HepG2 (cell line): ENCODE measurements at regions not wholly inside any gene's neighbourhood (a gene's known extent, or its start where the extent isn't known, plus 50 kb on each side); places are given as distances from the start of the nearest gene placed in this dataset.

Source experiments
- ATAC-seq: fragments of 200-7000 bp; cut with Tn5 transposase; 3 replicates; pipeline ENCODE4 v1.9.1; 2020; ENCODE audit warnings: mild to moderate bottlenecking, moderate library complexity
- BruUV-seq: library from RNA; stranded (reverse); fragments of 400-500 nt; replicated peaks from 2 replicates; lab custom pipeline; 2021; lab: Mats Ljungman, UMichigan
- CTCF ChIA-PET: fragments of 300-600 bp; formaldehyde crosslinking; extraction: SDS; loops from one replicate; lab custom pipeline; 2021; ENCODE audit warnings: low total read pairs, inconsistent platforms, low intra/inter-chr PET ratio; lab: Yijun Ruan, JAX
- POLR2A ChIA-PET: fragments of 350-600 bp; sonication (Branson Sonifier 250); formaldehyde crosslinking; loops from one replicate; lab custom pipeline; 2020; ENCODE audit warnings: antibody characterized with exemption, inconsistent platforms; lab: Yijun Ruan, JAX
- DNase-seq: peaks from one replicate; pipeline ENCODE4 v3.0.0-alpha.2; 2015; ENCODE audit warnings: low spot score
- FAIRE-seq: peaks from 3 replicates; lab custom pipeline; 2011; peaks lifted over from hg19 to GRCh38; lab: Jason Lieb, UNC
- H2AFZ ChIP-seq: one replicate; pipeline ENCODE4 v1.6.1; 2011; ENCODE audit warnings: low read length, inconsistent platforms
- H3K27ac ChIP-seq: fragments of 300-600 bp; 3 replicates; pipeline ENCODE4 v1.8.0; 2011; ENCODE audit warnings: mixed run types, mild to moderate bottlenecking, mixed read lengths, low read length, inconsistent platforms; ENCODE audit not compliant: insufficient read depth; ENCODE audit errors: extremely low read length
- H3K27me3 ChIP-seq, 2 experiments: fragments of 200-600 bp in 1 of 2; 2 replicates in 1 of 2; 3 replicates in 1 of 2; pipeline versions ENCODE4 v1.6.0 to v1.8.0; 2011; ENCODE audit warnings: low read length in 2 of 2, mild to moderate bottlenecking in 2 of 2, moderate library complexity in 2 of 2, inconsistent platforms in 1 of 2; ENCODE audit not compliant: insufficient read depth in 2 of 2, control insufficient read depth in 1 of 2
- H3K36me3 ChIP-seq, 2 experiments: fragments of 200-600 bp in 1 of 2; replicated peaks in 1 of 2; 2 replicates in 1 of 2; 3 replicates in 1 of 2; pipeline versions ENCODE4 v1.5.1 to v1.8.0; 2011; ENCODE audit warnings: low read length in 2 of 2, inconsistent platforms in 1 of 2; ENCODE audit not compliant: insufficient read depth in 2 of 2, control insufficient read depth in 1 of 2
- H3K4me1 ChIP-seq: 2 replicates; pipeline ENCODE4 v1.5.1; 2012; ENCODE audit warnings: low read length, inconsistent platforms; ENCODE audit not compliant: insufficient read depth
- H3K4me2 ChIP-seq: 2 replicates; pipeline ENCODE4 v1.6.0; 2011; ENCODE audit warnings: low read depth, low read length, inconsistent platforms
- H3K4me3 ChIP-seq, 3 experiments: fragments of 200-600 bp in 1 of 3; sonication (generic), shearing (Covaris generic) in 1 of 3; replicated peaks in 1 of 3; 2 replicates each; pipeline ENCODE4 v1.5.1; 2011 to 2016; ENCODE audit warnings: low read length in 3 of 3, inconsistent platforms in 2 of 3, low read depth in 2 of 3, mild to moderate bottlenecking in 2 of 3, control low read depth in 1 of 3, mixed read lengths in 1 of 3; ENCODE audit not compliant: insufficient read depth in 1 of 3
- H3K79me2 ChIP-seq: one replicate; pipeline ENCODE4 v1.6.1; 2011; ENCODE audit warnings: low read length, inconsistent platforms; ENCODE audit not compliant: insufficient read depth
- H3K9ac ChIP-seq: 2 replicates; pipeline ENCODE4 v1.6.0; 2011; ENCODE audit warnings: mild to moderate bottlenecking, low read depth, low read length, inconsistent platforms; ENCODE audit not compliant: insufficient read depth
- H3K9me3 ChIP-seq: 2 replicates; pipeline ENCODE4 v1.5.1; 2012; ENCODE audit warnings: mild to moderate bottlenecking, low read length
- H4K20me1 ChIP-seq: 2 replicates; pipeline ENCODE4 v1.6.0; 2011; ENCODE audit warnings: inconsistent platforms, mild to moderate bottlenecking, low read length, moderate library complexity; ENCODE audit not compliant: insufficient read depth
- AHR ChIP-seq: IDR thresholded peaks from 2 replicates; pipeline ENCODE4 v1.6.1; 2018; ENCODE audit warnings: missing genetic modification reagents, missing compliant biosample characterization
- HNRNPK ChIP-seq: fragments of 200-400 bp; formaldehyde crosslinking; IDR thresholded peaks from 2 replicates; pipeline ENCODE4 v1.6.1; 2018; ENCODE audit warnings: low read length, low read depth, moderate library complexity, mild to moderate bottlenecking; ENCODE audit not compliant: poor library complexity, severe bottlenecking
- KDM5A ChIP-seq: fragments of 200-600 bp; sonication (generic); IDR thresholded peaks from 2 replicates; pipeline ENCODE4 v1.7.0; 2018; ENCODE audit warnings: antibody characterized with exemption, mild to moderate bottlenecking, low read length, borderline replicate concordance
- MED8 ChIP-seq: sonication (generic); formaldehyde crosslinking; IDR thresholded peaks from 2 replicates; pipeline ENCODE4 v1.8.1; 2023; ENCODE audit warnings: mild to moderate bottlenecking, missing genetic modification reagents; ENCODE audit not compliant: insufficient replicate concordance
- NFYB ChIP-seq: sonication (generic); formaldehyde crosslinking; IDR thresholded peaks from 2 replicates; pipeline ENCODE4 v1.4.0; 2020; ENCODE audit warnings: missing genetic modification reagents
- PPARG ChIP-seq: conservative IDR thresholded peaks from 2 replicates; pipeline ENCODE4 v1.6.1; 2016; ENCODE audit warnings: missing biosample characterization, missing genetic modification reagents
- ZC3H13 ChIP-seq: sonication (generic); formaldehyde crosslinking; IDR thresholded peaks from 2 replicates; pipeline ENCODE4 v1.8.1; 2023; ENCODE audit warnings: mild to moderate bottlenecking, missing genetic modification reagents, moderate library complexity
- ZMYM2 ChIP-seq: sonication (generic); formaldehyde crosslinking; IDR thresholded peaks from 2 replicates; pipeline ENCODE4 v1.8.0; 2022; ENCODE audit warnings: mild to moderate bottlenecking, missing genetic modification reagents
- ZNF547 ChIP-seq: sonication (generic); formaldehyde crosslinking; IDR thresholded peaks from 2 replicates; pipeline ENCODE4 v1.5.1; 2020; ENCODE audit warnings: mild to moderate bottlenecking, missing genetic modification reagents
- ZNF766 ChIP-seq: sonication (generic); formaldehyde crosslinking; IDR thresholded peaks from 2 replicates; pipeline ENCODE4 v1.5.0; 2020; ENCODE audit warnings: missing genetic modification reagents, borderline replicate concordance
- WGBS: methylation state at CpG from one replicate; pipeline ENCODE4 v1.1.6; 2017; ENCODE audit warnings: low lambda C conversion rate; 5-methylcytosine and 5-hydroxymethylcytosine counted together
- in situ Hi-C: cut with HindIII; loops from 2 replicates; pipeline ENCODE4 v1.10.0; 2017; ENCODE audit warnings: low pct_unique_long_range_greater_than_20kb; ENCODE audit not compliant: extremely low pct_ligation_motif_present
- intact Hi-C: fragments of 100-400 bp; cut with micrococcal nuclease; formaldehyde crosslinking; loops from one replicate; pipeline ENCODE4 v1.10.0; 2022; ENCODE audit not compliant: unreplicated experiment
- TF ChIP-seq, protein P1 (sequence below): sonication (generic); formaldehyde crosslinking; IDR thresholded peaks from 2 replicates; pipeline ENCODE4 v1.4.0; 2020; ENCODE audit warnings: missing genetic modification reagents, borderline replicate concordance
- TF ChIP-seq, protein P2 (sequence below): sonication (generic); formaldehyde crosslinking; IDR thresholded peaks from 2 replicates; pipeline ENCODE4 v1.8.1; 2023; ENCODE audit warnings: missing genetic modification reagents, mild to moderate bottlenecking, borderline replicate concordance

DNA sequence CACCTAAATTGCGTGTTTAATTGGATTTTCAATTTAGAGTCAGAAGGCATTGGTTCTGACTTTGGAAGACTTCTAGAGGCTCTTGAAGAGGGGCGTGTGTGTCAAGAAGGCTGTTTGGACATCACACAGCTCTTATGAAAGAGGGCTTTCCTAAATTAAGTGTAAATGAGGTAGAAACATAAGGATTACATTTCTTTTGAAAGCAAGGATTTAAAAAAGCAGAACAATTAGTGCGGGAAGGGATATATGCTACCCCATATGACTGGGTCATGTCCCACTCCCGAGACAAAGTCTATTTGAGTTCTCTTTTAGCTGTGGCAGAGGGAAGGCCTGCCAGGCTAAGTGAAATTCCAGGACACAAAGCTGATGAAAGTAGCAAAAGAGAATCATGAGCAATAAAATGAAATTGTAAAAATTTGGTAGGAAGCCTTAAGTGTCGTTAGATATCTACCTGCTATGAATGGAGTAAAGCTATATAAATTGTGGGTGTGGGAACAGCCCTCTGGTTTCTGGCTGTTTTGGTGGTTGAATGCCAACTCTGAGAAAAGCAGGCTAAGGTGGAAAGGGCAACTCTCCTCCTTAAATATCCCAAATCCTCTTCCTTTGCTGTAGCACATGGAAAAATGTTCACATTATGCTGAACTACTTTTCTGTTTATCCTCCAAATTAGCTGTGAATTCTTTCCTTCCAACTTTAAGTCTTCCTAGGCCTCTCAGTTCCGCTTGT, 100.6 kb upstream of the TSC22D2 start:
- H3K9me3 ChIP-seq, result no peaks in the 10 kb centered on the region
- no peak for DNase-seq
- CTCF ChIA-PET, result no interaction called here
- no peaks in the 10 kb centered on the region for H4K20me1 ChIP-seq
- H3K4me3 ChIP-seq, result no peak overlapping the region
- WGBS, result 28% methylated on average over 6 of the region's 6 CpGs
- no peak overlapping the region for H3K4me2 ChIP-seq
- no peaks in the 10 kb centered on the region for H3K79me2 ChIP-seq
- no peaks in the 10 kb centered on the region for H3K36me3 ChIP-seq
- no peak for TF ChIP-seq PPARG
- no peak for TF ChIP-seq ZMYM2
- TF ChIP-seq HNRNPK, result no peak
- TF ChIP-seq, all 625 proteins: peak for 0
- POLR2A ChIA-PET, result no interaction called here
- Histone ChIP-seq H2AFZ (no peak overlapping the region), H3K27me3 (peaks cover 1 to 6% of the 10 kb centered on the region in 2 experiments; a peak in 2 of 5 replicates), H3K9ac (no peak overlapping the region), H3K27ac (no peak overlapping the region), H3K4me1 (no peaks in the 10 kb centered on the region)
- no peak for FAIRE-seq
- intact Hi-C loops, result no loop called here
- ATAC-seq, result no peak
- in situ Hi-C loops, result no loop called here
- no TSS peak for BruUV-seq

DNA sequence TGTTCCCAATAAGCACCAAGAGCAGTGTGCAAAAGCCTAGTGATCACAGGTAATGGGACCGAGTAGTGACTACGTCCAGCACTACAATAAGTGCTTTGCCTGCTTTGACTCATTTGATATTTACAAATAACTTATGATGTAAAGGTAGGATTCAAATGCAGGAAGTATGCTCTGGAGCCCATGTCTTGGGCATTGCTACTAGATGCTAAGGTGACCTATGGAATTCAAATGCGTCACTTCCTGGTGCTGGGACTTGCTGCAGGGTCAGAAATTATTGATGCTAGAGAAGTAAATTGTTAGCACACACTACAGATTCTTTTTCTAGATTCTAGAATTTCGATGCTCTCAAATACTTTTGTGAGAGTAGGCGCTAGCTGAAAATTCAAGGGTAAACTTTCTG, 101.2 kb upstream of the TSC22D2 start:
- ChIA-PET POLR2A (no interaction called here), CTCF (no interaction called here)
- BruUV-seq, result no TSS peak
- no peak for ATAC-seq
- intact Hi-C loops (no loop called here), in situ Hi-C loops (no loop called here)
- no peaks in the 10 kb centered on the region for H3K79me2 ChIP-seq
- H3K27ac ChIP-seq, result no peak overlapping the region
- H3K4me3 ChIP-seq, result no peak overlapping the region
- H4K20me1 ChIP-seq, result no peaks in the 10 kb centered on the region
- WGBS, result 42% methylated on average over 5 of the region's 5 CpGs
- H3K4me2 ChIP-seq, result no peak overlapping the region
- H3K27me3 ChIP-seq, result peaks cover 1 to 6% of the 10 kb centered on the region in 2 experiments; a peak in 2 of 5 replicates
- no peak overlapping the region for H2AFZ ChIP-seq
- H3K9me3 ChIP-seq, result no peaks in the 10 kb centered on the region
- DNase-seq, result no peak
- H3K36me3 ChIP-seq, result no peaks in the 10 kb centered on the region
- H3K4me1 ChIP-seq, result no peaks in the 10 kb centered on the region
- FAIRE-seq, result no peak
- H3K9ac ChIP-seq, result no peak overlapping the region
- TF ChIP-seq NFYB (CRISPR knock-in tag) (no peak), AHR (CRISPR knock-in tag) (no peak), KDM5A (no peak), MED8 (CRISPR knock-in tag) (no peak), ZNF547 (CRISPR knock-in tag) (no peak), ZNF766 (CRISPR knock-in tag) (no peak), ZC3H13 (no peak)
- TF ChIP-seq, protein P1, sequence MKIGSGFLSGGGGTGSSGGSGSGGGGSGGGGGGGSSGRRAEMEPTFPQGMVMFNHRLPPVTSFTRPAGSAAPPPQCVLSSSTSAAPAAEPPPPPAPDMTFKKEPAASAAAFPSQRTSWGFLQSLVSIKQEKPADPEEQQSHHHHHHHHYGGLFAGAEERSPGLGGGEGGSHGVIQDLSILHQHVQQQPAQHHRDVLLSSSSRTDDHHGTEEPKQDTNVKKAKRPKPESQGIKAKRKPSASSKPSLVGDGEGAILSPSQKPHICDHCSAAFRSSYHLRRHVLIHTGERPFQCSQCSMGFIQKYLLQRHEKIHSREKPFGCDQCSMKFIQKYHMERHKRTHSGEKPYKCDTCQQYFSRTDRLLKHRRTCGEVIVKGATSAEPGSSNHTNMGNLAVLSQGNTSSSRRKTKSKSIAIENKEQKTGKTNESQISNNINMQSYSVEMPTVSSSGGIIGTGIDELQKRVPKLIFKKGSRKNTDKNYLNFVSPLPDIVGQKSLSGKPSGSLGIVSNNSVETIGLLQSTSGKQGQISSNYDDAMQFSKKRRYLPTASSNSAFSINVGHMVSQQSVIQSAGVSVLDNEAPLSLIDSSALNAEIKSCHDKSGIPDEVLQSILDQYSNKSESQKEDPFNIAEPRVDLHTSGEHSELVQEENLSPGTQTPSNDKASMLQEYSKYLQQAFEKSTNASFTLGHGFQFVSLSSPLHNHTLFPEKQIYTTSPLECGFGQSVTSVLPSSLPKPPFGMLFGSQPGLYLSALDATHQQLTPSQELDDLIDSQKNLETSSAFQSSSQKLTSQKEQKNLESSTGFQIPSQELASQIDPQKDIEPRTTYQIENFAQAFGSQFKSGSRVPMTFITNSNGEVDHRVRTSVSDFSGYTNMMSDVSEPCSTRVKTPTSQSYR, result no peak
- TF ChIP-seq, protein P2, sequence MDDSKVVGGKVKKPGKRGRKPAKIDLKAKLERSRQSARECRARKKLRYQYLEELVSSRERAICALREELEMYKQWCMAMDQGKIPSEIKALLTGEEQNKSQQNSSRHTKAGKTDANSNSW (CRISPR knock-in tag), result no peak
